ENCODE measurements at regions not wholly inside any gene's neighbourhood (a gene's known extent, or its start where the extent isn't known, plus 50 kb on each side); places are given as distances from the start of the nearest gene placed in this dataset.
"Not testable (repeated sequence)": the region's sequence is repeated elsewhere in the genome, so short reads cannot be mapped to it uniquely, and the experiment has no call there.

DNA sequence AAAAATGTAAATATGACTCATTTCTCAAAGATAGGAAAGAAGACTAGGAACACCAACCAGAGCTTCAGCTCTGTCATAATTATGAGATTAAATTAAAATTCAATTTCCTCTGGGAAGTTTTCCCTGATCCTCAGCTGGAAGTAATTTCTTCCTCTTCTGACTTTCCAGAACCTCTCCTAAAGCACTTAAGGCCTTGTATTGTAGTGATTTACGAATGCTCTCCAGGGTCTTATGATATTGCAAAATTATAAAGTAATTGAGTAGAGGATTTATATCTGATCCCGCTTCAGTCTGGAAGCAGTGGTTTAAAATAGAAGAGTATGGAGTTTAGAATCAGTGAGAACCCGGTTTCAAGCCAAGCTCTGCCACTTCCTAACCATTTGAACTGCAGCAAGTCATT is 279.8 kb downstream of the ZPLD1 start:
- H3K4me1 ChIP-seq (ENCODE audit: control insufficient read depth in 2 of 2, insufficient read depth in 2 of 2, low read length in 2 of 2), result no peaks in the 10 kb centered on the region
- no peaks in the 10 kb centered on the region for H3K27me3 ChIP-seq (ENCODE audit: control insufficient read depth in 2 of 2, insufficient read depth in 2 of 2, low read length in 2 of 2)
- H3K4me3 ChIP-seq (ENCODE audit: low read length in 2 of 2), result no peak overlapping the region
- H3K9ac ChIP-seq (ENCODE audit: low read depth in 1 of 2, low read length in 2 of 2), result no peak overlapping the region
- H3K27ac ChIP-seq (ENCODE audit: low read depth in 2 of 2, low read length in 2 of 2), result no peak overlapping the region
- H3K9me3 ChIP-seq (ENCODE audit: control insufficient read depth in 2 of 2, low read length in 2 of 2), result no peaks in the 10 kb centered on the region
- H3K36me3 ChIP-seq (ENCODE audit: control insufficient read depth in 2 of 2, insufficient read depth in 2 of 2, low read length in 2 of 2), result no peaks in the 10 kb centered on the region

DNA sequence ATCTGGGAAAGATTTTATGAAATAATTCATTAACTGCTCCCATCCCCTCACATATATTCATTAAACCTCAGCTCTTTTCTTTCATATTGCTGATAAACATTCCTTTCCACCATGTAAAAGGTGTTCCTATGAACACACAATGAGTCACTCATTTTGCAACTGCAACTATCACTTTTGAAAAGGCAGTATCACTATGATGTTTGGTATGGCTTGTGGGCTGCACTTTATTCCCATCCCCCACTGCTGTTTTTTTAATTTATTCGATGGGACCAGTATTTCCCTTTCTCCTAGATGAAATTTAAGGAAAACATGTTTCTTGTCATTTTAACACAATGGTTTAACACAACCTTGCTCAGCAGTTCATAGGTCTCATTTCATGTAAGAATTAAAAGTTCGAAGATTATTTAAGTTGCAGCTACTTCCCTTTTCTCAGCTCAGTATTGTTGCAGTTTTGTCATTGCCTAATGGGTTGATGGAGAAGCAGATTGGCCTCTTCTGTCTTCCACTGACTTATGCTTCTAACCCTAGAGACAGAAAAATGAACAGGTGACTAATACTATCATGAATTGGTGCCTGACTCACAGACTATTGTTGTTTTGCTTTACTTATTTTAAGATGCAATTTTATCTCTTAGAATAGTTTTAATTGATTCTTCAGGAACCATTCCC is 280.3 kb downstream of the ZPLD1 start:
- Histone ChIP-seq H3K4me1 (ENCODE audit: control insufficient read depth in 2 of 2, insufficient read depth in 2 of 2, low read length in 2 of 2) (no peaks in the 10 kb centered on the region), H3K4me3 (ENCODE audit: low read length in 2 of 2) (no peak overlapping the region), H3K9ac (ENCODE audit: low read depth in 1 of 2, low read length in 2 of 2) (no peak overlapping the region), H3K27ac (ENCODE audit: low read depth in 2 of 2, low read length in 2 of 2) (no peak overlapping the region), H3K27me3 (ENCODE audit: control insufficient read depth in 2 of 2, insufficient read depth in 2 of 2, low read length in 2 of 2) (no peaks in the 10 kb centered on the region), H3K36me3 (ENCODE audit: control insufficient read depth in 2 of 2, insufficient read depth in 2 of 2, low read length in 2 of 2) (no peaks in the 10 kb centered on the region), H3K9me3 (ENCODE audit: control insufficient read depth in 2 of 2, low read length in 2 of 2) (no peaks in the 10 kb centered on the region)

DNA sequence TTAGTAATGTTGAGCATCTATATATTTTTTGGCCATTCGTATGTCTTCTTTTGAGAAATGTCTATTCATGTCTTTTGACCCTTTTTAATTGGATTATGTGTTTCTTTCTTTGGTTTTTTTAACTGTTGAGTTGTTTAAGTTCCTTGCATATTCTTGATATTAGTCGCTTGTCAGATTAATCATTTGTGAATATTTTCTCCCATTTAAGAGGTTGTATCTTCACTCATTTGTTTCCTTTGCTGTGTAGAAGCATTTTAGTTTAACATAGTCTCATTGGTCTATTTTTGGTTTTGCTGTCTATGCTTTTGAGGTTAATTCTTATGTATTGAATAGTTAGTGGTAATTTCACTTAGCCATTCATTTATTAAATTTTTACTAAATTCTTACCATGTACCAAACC is 283.8 kb downstream of the ZPLD1 start:
- H3K4me3 ChIP-seq (ENCODE audit: low read length in 2 of 2), result no peak overlapping the region
- H3K4me1 ChIP-seq (ENCODE audit: control insufficient read depth in 2 of 2, insufficient read depth in 2 of 2, low read length in 2 of 2), result no peaks in the 10 kb centered on the region
- H3K9ac ChIP-seq (ENCODE audit: low read depth in 1 of 2, low read length in 2 of 2), result no peak overlapping the region
- no peaks in the 10 kb centered on the region for H3K36me3 ChIP-seq (ENCODE audit: control insufficient read depth in 2 of 2, insufficient read depth in 2 of 2, low read length in 2 of 2)
- H3K27me3 ChIP-seq (ENCODE audit: control insufficient read depth in 2 of 2, insufficient read depth in 2 of 2, low read length in 2 of 2), result no peaks in the 10 kb centered on the region
- H3K9me3 ChIP-seq (ENCODE audit: control insufficient read depth in 2 of 2, low read length in 2 of 2), result no peaks in the 10 kb centered on the region
- no peak overlapping the region for H3K27ac ChIP-seq (ENCODE audit: low read depth in 2 of 2, low read length in 2 of 2)

DNA sequence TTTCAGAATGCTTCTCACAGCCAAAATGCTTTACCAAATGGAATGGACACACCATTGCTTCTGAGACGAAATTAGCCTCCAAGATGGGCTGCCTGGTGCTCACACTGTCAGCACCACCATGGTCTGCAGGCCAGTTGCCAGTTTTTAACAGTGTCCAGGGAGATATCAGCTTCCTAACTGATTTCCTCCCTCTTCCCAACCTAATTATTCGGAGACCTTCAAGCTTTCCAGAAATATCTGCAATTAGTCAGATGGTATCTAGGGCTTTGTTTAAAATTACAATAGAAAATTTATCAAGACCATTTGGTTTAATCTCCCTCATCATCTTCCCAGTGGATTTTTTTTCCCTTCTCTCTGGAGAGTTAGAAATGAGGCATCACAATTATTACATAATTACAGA is 287.5 kb downstream of the ZPLD1 start:
- no peaks in the 10 kb centered on the region for H3K36me3 ChIP-seq (ENCODE audit: control insufficient read depth in 2 of 2, insufficient read depth in 2 of 2, low read length in 2 of 2)

DNA sequence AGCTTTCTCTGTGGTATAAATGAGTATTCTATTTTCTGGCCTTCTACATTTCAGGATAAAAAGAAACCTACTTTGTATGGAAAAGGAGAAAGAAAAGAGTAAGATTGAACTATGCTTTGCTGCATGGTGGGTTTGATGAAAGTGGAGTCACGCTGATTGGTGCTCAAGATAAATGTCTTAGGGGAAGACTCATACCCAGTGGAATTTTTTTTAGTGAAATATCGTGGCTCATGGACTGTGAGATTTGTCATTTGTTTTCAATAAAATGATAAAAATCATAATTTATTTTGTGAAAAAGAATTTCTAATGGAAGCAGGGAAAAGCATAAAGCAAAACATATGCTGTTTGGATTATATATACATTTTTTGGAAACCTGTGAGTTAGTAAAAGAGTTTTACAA is 292.5 kb downstream of the ZPLD1 start:
- Histone ChIP-seq H3K4me3 (ENCODE audit: low read length in 2 of 2) (no peak overlapping the region), H3K9me3 (ENCODE audit: control insufficient read depth in 2 of 2, low read length in 2 of 2) (no peaks in the 10 kb centered on the region), H3K36me3 (ENCODE audit: control insufficient read depth in 2 of 2, insufficient read depth in 2 of 2, low read length in 2 of 2) (no peaks in the 10 kb centered on the region), H3K4me1 (ENCODE audit: control insufficient read depth in 2 of 2, insufficient read depth in 2 of 2, low read length in 2 of 2) (no peaks in the 10 kb centered on the region), H3K27me3 (ENCODE audit: control insufficient read depth in 2 of 2, insufficient read depth in 2 of 2, low read length in 2 of 2) (no peaks in the 10 kb centered on the region), H3K9ac (ENCODE audit: low read depth in 1 of 2, low read length in 2 of 2) (no peak overlapping the region), H3K27ac (ENCODE audit: low read depth in 2 of 2, low read length in 2 of 2) (no peak overlapping the region)

More for the DNA sequence above, 287.5 kb downstream of the ZPLD1 start:
- Histone ChIP-seq H3K27ac (ENCODE audit: low read depth in 2 of 2, low read length in 2 of 2) (no peak overlapping the region), H3K9ac (ENCODE audit: low read depth in 1 of 2, low read length in 2 of 2) (no peak overlapping the region), H3K4me3 (ENCODE audit: low read length in 2 of 2) (no peak overlapping the region), H3K4me1 (ENCODE audit: control insufficient read depth in 2 of 2, insufficient read depth in 2 of 2, low read length in 2 of 2) (no peaks in the 10 kb centered on the region), H3K9me3 (ENCODE audit: control insufficient read depth in 2 of 2, low read length in 2 of 2) (no peaks in the 10 kb centered on the region), H3K27me3 (ENCODE audit: control insufficient read depth in 2 of 2, insufficient read depth in 2 of 2, low read length in 2 of 2) (no peaks in the 10 kb centered on the region)

DNA sequence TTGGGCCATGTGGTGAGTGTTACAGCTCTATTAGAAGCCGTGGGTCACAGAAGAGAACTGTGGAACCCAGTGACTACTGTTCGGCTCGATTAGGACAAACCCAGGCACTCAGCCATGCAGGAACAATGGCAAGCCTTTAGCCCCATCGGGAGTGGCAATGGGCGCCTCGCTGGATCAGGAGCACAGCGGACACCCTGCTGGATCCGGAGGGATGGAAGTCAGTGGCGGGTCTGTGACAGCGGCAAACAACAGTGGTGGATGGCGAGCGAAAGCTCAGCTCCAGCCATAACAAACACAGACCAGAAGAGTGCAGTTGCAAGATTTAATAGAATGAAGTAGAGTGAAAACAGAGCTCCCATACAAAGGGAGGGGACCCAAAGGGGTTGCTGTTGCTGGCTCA is 297.8 kb downstream of the ZPLD1 start:
- not testable (repeated sequence) for H3K36me3 ChIP-seq (ENCODE audit: control insufficient read depth in 2 of 2, insufficient read depth in 2 of 2, low read length in 2 of 2); H3K4me1 ChIP-seq (ENCODE audit: control insufficient read depth in 2 of 2, insufficient read depth in 2 of 2, low read length in 2 of 2); H3K27ac ChIP-seq (ENCODE audit: low read depth in 2 of 2, low read length in 2 of 2); H3K9me3 ChIP-seq (ENCODE audit: control insufficient read depth in 2 of 2, low read length in 2 of 2); H3K9ac ChIP-seq (ENCODE audit: low read depth in 1 of 2, low read length in 2 of 2); H3K4me3 ChIP-seq (ENCODE audit: low read length in 2 of 2); H3K27me3 ChIP-seq (ENCODE audit: control insufficient read depth in 2 of 2, insufficient read depth in 2 of 2, low read length in 2 of 2)

DNA sequence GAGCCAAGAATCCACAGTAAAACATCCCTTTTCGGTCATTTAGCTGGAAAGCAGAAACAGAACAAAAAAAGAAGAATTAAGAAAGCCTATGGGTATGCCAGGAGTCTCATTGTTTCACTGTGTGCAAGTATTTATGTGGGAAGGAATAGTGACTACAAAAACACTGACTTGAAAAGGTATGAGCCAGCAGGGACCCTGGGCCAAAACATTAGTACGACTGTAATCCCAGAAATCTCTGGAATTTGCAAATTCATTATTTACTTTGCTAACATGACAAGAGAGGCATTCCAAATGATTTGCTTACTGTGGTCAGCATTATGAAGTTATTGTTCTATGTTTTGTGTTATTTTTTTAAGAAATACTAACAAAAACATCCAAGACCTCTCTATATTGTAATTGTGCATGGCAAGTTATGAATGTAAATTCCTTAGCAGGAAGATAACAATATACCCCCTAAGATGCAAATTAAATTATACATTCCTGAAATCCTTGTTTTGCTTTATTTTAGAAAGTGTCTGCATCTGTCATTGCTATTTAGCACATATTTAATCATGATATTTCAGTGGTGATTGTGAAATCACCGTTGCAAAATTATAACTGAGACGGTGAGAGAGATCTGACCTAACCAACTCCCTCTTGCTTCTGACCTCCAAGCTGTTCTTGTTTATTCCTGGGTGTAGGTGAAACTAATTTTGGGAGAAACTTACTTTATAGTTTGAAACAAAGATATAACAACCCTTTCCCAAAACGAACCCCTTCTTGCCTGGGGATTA is 299.2 kb downstream of the ZPLD1 start:
- Histone ChIP-seq H3K27me3 (ENCODE audit: control insufficient read depth in 2 of 2, insufficient read depth in 2 of 2, low read length in 2 of 2) (no peaks in the 10 kb centered on the region), H3K36me3 (ENCODE audit: control insufficient read depth in 2 of 2, insufficient read depth in 2 of 2, low read length in 2 of 2) (no peaks in the 10 kb centered on the region)

DNA sequence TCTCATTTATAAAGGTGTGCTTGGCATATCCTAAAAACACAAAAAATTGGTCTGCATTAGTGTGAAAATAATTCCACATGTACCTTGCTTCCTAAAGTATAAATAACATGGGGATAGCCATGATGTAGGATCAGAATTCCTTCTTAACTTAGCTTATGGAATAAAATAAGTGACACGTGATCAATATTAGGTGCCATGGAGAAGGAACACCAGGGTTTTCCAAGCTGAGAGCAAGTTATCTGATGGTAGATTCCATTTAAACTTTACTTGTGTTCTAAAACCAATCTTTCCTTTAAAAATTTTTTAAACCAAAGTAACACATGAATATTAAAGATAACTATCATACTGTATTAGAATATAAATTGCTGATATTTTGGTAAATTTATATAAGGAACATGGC is 300.5 kb downstream of the ZPLD1 start:
- no peak overlapping the region for H3K4me3 ChIP-seq (ENCODE audit: low read length in 2 of 2)
- H3K4me1 ChIP-seq (ENCODE audit: control insufficient read depth in 2 of 2, insufficient read depth in 2 of 2, low read length in 2 of 2), result no peaks in the 10 kb centered on the region
- H3K27ac ChIP-seq (ENCODE audit: low read depth in 2 of 2, low read length in 2 of 2), result no peak overlapping the region
- no peak overlapping the region for H3K9ac ChIP-seq (ENCODE audit: low read depth in 1 of 2, low read length in 2 of 2)
- no peaks in the 10 kb centered on the region for H3K27me3 ChIP-seq (ENCODE audit: control insufficient read depth in 2 of 2, insufficient read depth in 2 of 2, low read length in 2 of 2)
- no peaks in the 10 kb centered on the region for H3K9me3 ChIP-seq (ENCODE audit: control insufficient read depth in 2 of 2, low read length in 2 of 2)
- H3K36me3 ChIP-seq (ENCODE audit: control insufficient read depth in 2 of 2, insufficient read depth in 2 of 2, low read length in 2 of 2), result no peaks in the 10 kb centered on the region

More for the DNA sequence above, 299.2 kb downstream of the ZPLD1 start:
- no peak overlapping the region for H3K9ac ChIP-seq (ENCODE audit: low read depth in 1 of 2, low read length in 2 of 2)
- H3K27ac ChIP-seq (ENCODE audit: low read depth in 2 of 2, low read length in 2 of 2), result no peak overlapping the region
- H3K4me3 ChIP-seq (ENCODE audit: low read length in 2 of 2), result no peak overlapping the region
- H3K9me3 ChIP-seq (ENCODE audit: control insufficient read depth in 2 of 2, low read length in 2 of 2), result no peaks in the 10 kb centered on the region
- H3K4me1 ChIP-seq (ENCODE audit: control insufficient read depth in 2 of 2, insufficient read depth in 2 of 2, low read length in 2 of 2), result no peaks in the 10 kb centered on the region

DNA sequence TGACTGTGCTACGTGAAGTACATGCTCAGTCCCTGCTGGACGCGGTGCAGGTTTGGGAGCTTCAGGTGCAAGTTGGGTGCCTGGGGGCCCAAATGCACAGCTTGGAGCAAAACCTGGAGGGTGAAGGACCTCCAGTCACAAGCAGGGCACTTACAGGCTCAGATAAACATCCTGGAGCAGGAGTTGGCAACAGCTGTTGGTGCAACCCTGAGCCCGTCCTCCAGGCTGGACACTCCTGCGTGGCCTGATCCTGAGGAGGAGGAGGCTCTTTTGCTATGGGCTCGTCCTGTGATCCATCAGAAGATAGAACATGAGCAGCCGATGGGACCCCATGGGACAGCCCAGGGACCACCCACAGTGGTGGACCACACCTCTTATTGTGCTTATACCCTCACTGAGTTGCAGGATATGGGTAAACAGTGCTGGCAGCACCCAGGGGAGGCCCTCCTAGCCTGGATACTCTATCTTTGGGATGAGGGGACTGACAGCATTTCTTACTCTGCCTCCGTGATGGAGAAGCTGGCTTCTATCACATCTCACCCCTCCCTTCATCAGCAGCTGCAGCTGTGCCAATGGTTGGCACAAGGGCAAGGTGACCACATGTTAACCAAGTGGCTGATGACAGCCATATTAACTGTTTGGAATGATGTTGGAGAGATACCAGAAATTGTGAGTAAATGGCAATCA is 301.6 kb downstream of the ZPLD1 start:
- H3K9ac ChIP-seq (ENCODE audit: low read depth in 1 of 2, low read length in 2 of 2), result no peak overlapping the region
- H3K36me3 ChIP-seq (ENCODE audit: control insufficient read depth in 2 of 2, insufficient read depth in 2 of 2, low read length in 2 of 2), result no peaks in the 10 kb centered on the region
- H3K9me3 ChIP-seq (ENCODE audit: control insufficient read depth in 2 of 2, low read length in 2 of 2), result no peaks in the 10 kb centered on the region
- no peak overlapping the region for H3K4me3 ChIP-seq (ENCODE audit: low read length in 2 of 2)
- no peaks in the 10 kb centered on the region for H3K27me3 ChIP-seq (ENCODE audit: control insufficient read depth in 2 of 2, insufficient read depth in 2 of 2, low read length in 2 of 2)
- no peaks in the 10 kb centered on the region for H3K4me1 ChIP-seq (ENCODE audit: control insufficient read depth in 2 of 2, insufficient read depth in 2 of 2, low read length in 2 of 2)
- H3K27ac ChIP-seq (ENCODE audit: low read depth in 2 of 2, low read length in 2 of 2), result no peak overlapping the region

DNA sequence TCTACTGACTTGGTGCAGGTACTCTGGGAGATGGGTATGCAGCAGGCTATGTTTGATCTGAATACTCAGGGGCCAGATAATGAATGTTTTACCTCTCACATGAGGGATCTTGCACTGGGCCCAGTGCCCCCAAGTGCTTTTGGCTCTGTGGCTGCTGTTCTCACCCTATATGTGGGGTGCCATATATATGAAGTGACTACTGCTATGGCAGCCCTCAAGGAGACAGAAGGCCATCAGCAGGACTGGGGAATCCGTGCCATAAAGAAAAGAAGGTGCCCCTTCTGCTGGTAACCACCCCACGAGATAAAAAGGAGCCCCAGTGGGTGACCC is 302.1 kb downstream of the ZPLD1 start:
- Histone ChIP-seq H3K9ac (ENCODE audit: low read depth in 1 of 2, low read length in 2 of 2) (no peak overlapping the region), H3K4me1 (ENCODE audit: control insufficient read depth in 2 of 2, insufficient read depth in 2 of 2, low read length in 2 of 2) (no peaks in the 10 kb centered on the region), H3K27ac (ENCODE audit: low read depth in 2 of 2, low read length in 2 of 2) (no peak overlapping the region), H3K36me3 (ENCODE audit: control insufficient read depth in 2 of 2, insufficient read depth in 2 of 2, low read length in 2 of 2) (no peaks in the 10 kb centered on the region), H3K9me3 (ENCODE audit: control insufficient read depth in 2 of 2, low read length in 2 of 2) (no peaks in the 10 kb centered on the region), H3K4me3 (ENCODE audit: low read length in 2 of 2) (no peak overlapping the region), H3K27me3 (ENCODE audit: control insufficient read depth in 2 of 2, insufficient read depth in 2 of 2, low read length in 2 of 2) (no peaks in the 10 kb centered on the region)
